ENCODE measurements at regions not wholly inside any gene's neighbourhood (a gene's known extent, or its start where the extent isn't known, plus 50 kb on each side); places are given as distances from the start of the nearest gene placed in this dataset.

GRCh38 chr6:145370559-145370958 lies 364.8 kb downstream of the EPM2A start:
- no peak for DNase-seq

GRCh38 chr6:145372671-145373151 lies 362.6 kb downstream of the EPM2A start:
- DNase-seq = no peak

- DNase-seq = no peak
Observed at GRCh38 chr6:145373826-145374225, 361.5 kb downstream of the EPM2A start.

GRCh38 chr6:145374570-145374969 lies 360.8 kb downstream of the EPM2A start:
- no peak for DNase-seq

GRCh38 chr6:145375502-145375901 lies 359.8 kb downstream of the EPM2A start:
- no peak for DNase-seq

GRCh38 chr6:145380186-145380585 lies 355.1 kb downstream of the EPM2A start:
- DNase-seq = no peak

- DNase-seq = no peak
Observed at GRCh38 chr6:145381941-145382340, 353.4 kb downstream of the EPM2A start.

GRCh38 chr6:145383428-145383827 lies 351.9 kb downstream of the EPM2A start:
- no peak for DNase-seq

- no peak for DNase-seq
Observed at GRCh38 chr6:145384503-145384902, 350.8 kb downstream of the EPM2A start.

GRCh38 chr6:145396499-145396898 lies 338.8 kb downstream of the EPM2A start:
- DNase-seq = no peak

GRCh38 chr6:145400508-145400907 lies 334.8 kb downstream of the EPM2A start:
- no peak for DNase-seq

- DNase-seq = no peak
Observed at GRCh38 chr6:145405006-145405551, 330.2 kb downstream of the EPM2A start.

GRCh38 chr6:145406783-145407182 lies 328.5 kb downstream of the EPM2A start:
- no peak for DNase-seq

GRCh38 chr6:145415616-145416015 lies 319.7 kb downstream of the EPM2A start:
- DNase-seq = no peak

- no peak for DNase-seq
Observed at GRCh38 chr6:145420599-145420998, 314.7 kb downstream of the EPM2A start.

GRCh38 chr6:145423936-145424335 lies 311.4 kb downstream of the EPM2A start:
- no peak for DNase-seq

GRCh38 chr6:145427232-145427631 lies 308.1 kb downstream of the EPM2A start:
- DNase-seq = no peak

GRCh38 chr6:145428706-145429105 lies 306.6 kb downstream of the EPM2A start:
- DNase-seq = no peak

- no peak for DNase-seq
Observed at GRCh38 chr6:145442110-145442509, 293.2 kb downstream of the EPM2A start.

- DNase-seq = no peak
Observed at GRCh38 chr6:145445674-145446073, 289.6 kb downstream of the EPM2A start.

GRCh38 chr6:145451029-145451428 lies 284.3 kb downstream of the EPM2A start:
- no peak for DNase-seq

GRCh38 chr6:145453376-145453775 lies 281.9 kb downstream of the EPM2A start:
- no peak for DNase-seq

- no peak for DNase-seq
Observed at GRCh38 chr6:145454006-145454405, 281.3 kb downstream of the EPM2A start.

- DNase-seq = no peak
Observed at GRCh38 chr6:145457556-145457955, 277.8 kb downstream of the EPM2A start.

- no peak for DNase-seq
Observed at GRCh38 chr6:145468534-145468933, 266.8 kb downstream of the EPM2A start.

GRCh38 chr6:145469021-145469420 lies 266.3 kb downstream of the EPM2A start:
- DNase-seq = no peak
